ENCODE measurements at regions not wholly inside any gene's neighbourhood (a gene's known extent, or its start where the extent isn't known, plus 50 kb on each side); places are given as distances from the start of the nearest gene placed in this dataset.
"Not testable (repeated sequence)": the region's sequence is repeated elsewhere in the genome, so short reads cannot be mapped to it uniquely, and the experiment has no call there.

DNA sequence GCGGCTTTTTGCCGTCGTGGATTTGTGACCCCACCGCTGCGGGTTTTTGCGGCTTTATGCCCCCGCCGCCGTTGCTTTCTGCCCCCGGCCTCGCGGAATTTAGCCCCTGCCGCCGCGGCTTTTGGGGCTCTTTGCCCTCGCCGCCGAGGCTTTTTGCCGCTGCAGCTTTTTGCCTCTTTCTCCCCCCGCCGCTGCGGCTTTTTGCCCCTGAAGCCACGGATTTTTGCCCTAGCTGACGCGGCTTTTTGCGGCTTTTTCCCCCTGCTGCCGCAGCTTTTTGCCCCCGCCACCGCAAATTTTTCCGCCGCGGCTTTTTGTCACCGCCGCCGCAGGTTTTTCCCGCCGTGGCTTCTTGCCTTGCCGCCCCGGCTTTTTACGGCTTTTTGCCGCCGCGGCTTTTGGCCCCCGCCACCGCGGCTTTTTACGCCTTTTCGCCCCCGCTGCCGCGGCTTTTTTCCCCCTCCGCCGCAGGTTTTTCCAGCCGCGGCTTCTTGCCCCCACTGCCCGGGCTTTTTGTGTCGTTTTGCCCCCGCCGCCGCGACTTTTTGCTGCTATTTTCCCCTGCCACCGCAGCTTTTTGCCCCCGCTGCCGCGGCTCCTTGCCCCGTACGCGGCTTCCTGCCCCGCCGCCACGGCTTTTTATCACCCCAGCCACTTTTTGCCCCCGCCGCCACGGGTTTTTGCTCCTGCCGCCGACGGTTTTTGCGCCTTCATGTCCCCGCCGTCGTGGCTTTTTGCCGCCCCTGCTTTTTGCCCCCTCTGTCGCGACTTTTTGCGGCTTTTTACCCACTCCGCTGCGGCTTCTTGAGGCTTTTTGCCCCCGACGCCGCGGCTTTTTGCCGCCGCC, 3933.6 kb downstream of the SRGAP2C start:
- no peaks in the 10 kb centered on the region for H3K36me3 ChIP-seq
- TF ChIP-seq EP300 (IDR thresholded peaks at IDR 0.05) (no peak), POLR2A (IDR thresholded peaks at IDR 0.05) (no peak), POLR2AphosphoS5 (IDR thresholded peaks at IDR 0.05) (no peak)
- TF ChIP-seq, protein P1, sequence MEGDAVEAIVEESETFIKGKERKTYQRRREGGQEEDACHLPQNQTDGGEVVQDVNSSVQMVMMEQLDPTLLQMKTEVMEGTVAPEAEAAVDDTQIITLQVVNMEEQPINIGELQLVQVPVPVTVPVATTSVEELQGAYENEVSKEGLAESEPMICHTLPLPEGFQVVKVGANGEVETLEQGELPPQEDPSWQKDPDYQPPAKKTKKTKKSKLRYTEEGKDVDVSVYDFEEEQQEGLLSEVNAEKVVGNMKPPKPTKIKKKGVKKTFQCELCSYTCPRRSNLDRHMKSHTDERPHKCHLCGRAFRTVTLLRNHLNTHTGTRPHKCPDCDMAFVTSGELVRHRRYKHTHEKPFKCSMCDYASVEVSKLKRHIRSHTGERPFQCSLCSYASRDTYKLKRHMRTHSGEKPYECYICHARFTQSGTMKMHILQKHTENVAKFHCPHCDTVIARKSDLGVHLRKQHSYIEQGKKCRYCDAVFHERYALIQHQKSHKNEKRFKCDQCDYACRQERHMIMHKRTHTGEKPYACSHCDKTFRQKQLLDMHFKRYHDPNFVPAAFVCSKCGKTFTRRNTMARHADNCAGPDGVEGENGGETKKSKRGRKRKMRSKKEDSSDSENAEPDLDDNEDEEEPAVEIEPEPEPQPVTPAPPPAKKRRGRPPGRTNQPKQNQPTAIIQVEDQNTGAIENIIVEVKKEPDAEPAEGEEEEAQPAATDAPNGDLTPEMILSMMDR (IDR thresholded peaks at IDR 0.05), result no peak
- WGBS, 2 donors (ENCODE audit: low coverage in 1 of 2), result 49 to 59% methylated on average over 10 to 73 of the region's 93 CpGs
- no peak for ATAC-seq
- H3K9me3 ChIP-seq, result peaks cover 0 to 31% (median 0%) of the 10 kb centered on the region in 3 donors
- no peaks in the 10 kb centered on the region for H3K4me1 ChIP-seq
- H3K27me3 ChIP-seq, result peaks cover 23% of the 10 kb centered on the region
- H3K4me3 ChIP-seq, result no peak overlapping the region
- no peak overlapping the region for H3K27ac ChIP-seq

DNA sequence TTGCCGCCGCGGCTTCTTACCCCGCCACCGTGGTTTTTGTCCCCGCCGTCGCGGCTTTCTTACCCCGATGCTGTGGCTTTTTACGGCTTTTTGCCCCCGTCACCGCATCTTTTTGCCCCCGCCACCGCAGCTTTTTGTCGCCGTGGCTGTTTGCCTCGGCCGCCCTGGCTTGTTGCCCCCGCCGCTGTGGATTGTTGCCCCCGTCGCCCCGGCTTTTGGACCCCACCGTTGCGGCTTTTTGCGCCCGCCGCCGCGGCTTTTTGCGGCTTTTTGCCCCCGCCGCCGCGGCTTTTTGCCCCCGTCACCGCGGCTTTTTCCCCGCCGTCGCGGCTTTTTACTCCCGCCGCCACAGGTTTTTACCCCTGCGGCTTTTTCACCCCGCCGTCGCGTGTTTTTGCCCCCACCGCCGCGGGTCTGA, 3934.3 kb downstream of the SRGAP2C start:
- Histone ChIP-seq H3K27me3 (peaks cover 23% of the 10 kb centered on the region), H3K4me1 (no peaks in the 10 kb centered on the region), H3K4me3 (no peak overlapping the region), H3K9me3 (peaks cover 0 to 37% (median 0%) of the 10 kb centered on the region in 3 donors), H3K36me3 (no peaks in the 10 kb centered on the region), H3K27ac (no peak overlapping the region)
- 55% methylated on average over 37 of the region's 53 CpGs; no CpG with 5 or more reads in 1 of the 2 donors for WGBS, 2 donors (ENCODE audit: low coverage in 1 of 2)
- no peak for ATAC-seq
- TF ChIP-seq, protein P1 (IDR thresholded peaks at IDR 0.05), result no peak
- no peak for TF ChIP-seq POLR2A (IDR thresholded peaks at IDR 0.05)
- TF ChIP-seq POLR2AphosphoS5 (IDR thresholded peaks at IDR 0.05), result no peak
- TF ChIP-seq EP300 (IDR thresholded peaks at IDR 0.05), result no peak

DNA sequence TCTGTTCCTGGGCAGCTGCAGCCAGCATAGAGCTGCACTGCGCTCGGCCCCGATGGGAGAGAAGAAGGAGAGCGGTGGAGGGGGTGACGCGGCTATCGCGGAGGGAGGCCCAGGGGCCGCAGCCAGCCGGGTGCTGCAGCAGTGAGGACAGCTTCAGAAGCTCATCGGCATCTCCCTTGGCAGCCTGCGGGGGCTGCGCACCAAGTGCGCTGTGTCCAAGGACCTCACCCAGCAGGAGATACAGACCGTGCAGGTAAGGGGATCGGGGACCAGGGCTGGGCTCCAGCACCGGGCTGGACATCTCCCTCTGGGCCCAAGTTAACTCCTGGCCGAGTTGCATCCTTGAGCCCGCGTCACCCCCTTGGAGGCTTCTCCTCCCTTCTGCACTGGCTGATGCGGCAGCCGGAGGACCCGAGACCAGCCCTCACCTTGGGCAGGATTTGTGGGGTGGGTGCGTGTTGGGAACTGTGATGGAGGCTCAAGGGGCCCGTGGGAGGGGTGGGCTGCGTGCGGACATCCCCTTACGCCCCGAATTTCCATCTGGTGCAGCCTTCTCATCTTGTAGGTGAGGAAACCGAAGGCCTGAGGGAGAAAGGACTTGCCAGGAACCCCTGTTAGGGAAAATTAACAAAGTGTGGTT, 3934.9 kb downstream of the SRGAP2C start:
- not testable (repeated sequence) for ATAC-seq, H3K4me3 ChIP-seq, H3K36me3 ChIP-seq, H3K27ac ChIP-seq, H3K4me1 ChIP-seq
- H3K9me3 ChIP-seq, result peaks cover 0 to 44% (median 0%) of the 10 kb centered on the region in 3 donors
- 80% methylated on average over 1 of the region's 30 CpGs; no CpG with 5 or more reads in 1 of the 2 donors for WGBS, 2 donors (ENCODE audit: low coverage in 1 of 2)
- H3K27me3 ChIP-seq, result peaks cover 23% of the 10 kb centered on the region

DNA sequence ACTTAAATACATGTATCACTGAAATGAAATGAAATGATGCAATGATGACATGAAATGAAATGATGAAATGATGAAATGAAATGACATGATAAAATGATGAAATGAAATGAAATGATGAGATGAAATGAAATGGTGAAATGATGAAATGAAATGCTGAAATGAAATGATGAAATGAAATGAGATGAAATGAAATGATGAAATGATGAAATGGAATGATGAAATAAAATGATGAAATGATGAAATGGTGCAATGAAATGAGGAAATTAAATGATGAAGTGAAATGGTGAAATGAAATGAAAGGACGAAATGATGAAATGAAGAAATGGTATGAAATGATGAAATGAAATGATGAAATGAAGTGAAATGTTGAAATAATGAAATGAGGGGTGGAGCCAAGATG, 3937.8 kb downstream of the SRGAP2C start:
- not testable (repeated sequence) for H3K27ac ChIP-seq, ATAC-seq, H3K4me3 ChIP-seq, H3K36me3 ChIP-seq, H3K4me1 ChIP-seq
- H3K9me3 ChIP-seq, result peaks cover 0 to 51% (median 0%) of the 10 kb centered on the region in 3 donors
- peaks cover 23% of the 10 kb centered on the region for H3K27me3 ChIP-seq
- WGBS, 2 donors (ENCODE audit: low coverage in 1 of 2), result 43 to 70% methylated on average over 1 of the region's 1 CpG

Measured in gastroesophageal sphincter (tissue), 4 donors.